K562 (cell line): ENCODE measurements at regions not wholly inside any gene's neighbourhood (a gene's known extent, or its start where the extent isn't known, plus 50 kb on each side); places are given as distances from the start of the nearest gene placed in this dataset.

Experiments
- TF ChIP-seq, protein P1 (sequence below): fragments of 450-650 bp; IDR thresholded peaks from 2 replicates; pipeline ENCODE4 v1.6.1; 2016; ENCODE audit warnings: mild to moderate bottlenecking, moderate library complexity
- TF ChIP-seq, protein P2 (sequence below): sonication (generic); formaldehyde crosslinking; IDR thresholded peaks from 2 replicates; pipeline ENCODE4 v1.9.0; 2022; ENCODE audit warnings: mild to moderate bottlenecking, missing genetic modification reagents

DNA sequence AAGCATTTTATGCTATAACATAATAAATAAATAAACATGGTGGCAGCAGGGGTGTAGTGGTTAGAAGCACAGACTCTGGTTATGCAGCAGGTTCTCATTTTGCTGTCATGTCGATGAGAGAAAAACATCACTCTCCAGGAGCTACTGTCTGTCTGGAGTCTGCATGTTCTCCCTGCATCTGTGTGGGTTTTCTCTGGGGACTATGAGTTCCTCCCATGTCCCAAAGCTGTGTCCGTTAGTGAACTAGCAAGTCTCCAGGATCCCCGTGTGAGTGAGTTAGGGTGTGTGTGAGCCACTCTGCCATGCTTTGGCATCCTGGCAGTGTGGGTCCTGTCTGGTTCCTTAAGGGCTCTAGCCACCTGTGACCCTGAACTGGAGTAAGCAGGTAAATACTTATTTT lies 585.6 kb upstream of the AGA start (continued):
- TF ChIP-seq, protein P1, sequence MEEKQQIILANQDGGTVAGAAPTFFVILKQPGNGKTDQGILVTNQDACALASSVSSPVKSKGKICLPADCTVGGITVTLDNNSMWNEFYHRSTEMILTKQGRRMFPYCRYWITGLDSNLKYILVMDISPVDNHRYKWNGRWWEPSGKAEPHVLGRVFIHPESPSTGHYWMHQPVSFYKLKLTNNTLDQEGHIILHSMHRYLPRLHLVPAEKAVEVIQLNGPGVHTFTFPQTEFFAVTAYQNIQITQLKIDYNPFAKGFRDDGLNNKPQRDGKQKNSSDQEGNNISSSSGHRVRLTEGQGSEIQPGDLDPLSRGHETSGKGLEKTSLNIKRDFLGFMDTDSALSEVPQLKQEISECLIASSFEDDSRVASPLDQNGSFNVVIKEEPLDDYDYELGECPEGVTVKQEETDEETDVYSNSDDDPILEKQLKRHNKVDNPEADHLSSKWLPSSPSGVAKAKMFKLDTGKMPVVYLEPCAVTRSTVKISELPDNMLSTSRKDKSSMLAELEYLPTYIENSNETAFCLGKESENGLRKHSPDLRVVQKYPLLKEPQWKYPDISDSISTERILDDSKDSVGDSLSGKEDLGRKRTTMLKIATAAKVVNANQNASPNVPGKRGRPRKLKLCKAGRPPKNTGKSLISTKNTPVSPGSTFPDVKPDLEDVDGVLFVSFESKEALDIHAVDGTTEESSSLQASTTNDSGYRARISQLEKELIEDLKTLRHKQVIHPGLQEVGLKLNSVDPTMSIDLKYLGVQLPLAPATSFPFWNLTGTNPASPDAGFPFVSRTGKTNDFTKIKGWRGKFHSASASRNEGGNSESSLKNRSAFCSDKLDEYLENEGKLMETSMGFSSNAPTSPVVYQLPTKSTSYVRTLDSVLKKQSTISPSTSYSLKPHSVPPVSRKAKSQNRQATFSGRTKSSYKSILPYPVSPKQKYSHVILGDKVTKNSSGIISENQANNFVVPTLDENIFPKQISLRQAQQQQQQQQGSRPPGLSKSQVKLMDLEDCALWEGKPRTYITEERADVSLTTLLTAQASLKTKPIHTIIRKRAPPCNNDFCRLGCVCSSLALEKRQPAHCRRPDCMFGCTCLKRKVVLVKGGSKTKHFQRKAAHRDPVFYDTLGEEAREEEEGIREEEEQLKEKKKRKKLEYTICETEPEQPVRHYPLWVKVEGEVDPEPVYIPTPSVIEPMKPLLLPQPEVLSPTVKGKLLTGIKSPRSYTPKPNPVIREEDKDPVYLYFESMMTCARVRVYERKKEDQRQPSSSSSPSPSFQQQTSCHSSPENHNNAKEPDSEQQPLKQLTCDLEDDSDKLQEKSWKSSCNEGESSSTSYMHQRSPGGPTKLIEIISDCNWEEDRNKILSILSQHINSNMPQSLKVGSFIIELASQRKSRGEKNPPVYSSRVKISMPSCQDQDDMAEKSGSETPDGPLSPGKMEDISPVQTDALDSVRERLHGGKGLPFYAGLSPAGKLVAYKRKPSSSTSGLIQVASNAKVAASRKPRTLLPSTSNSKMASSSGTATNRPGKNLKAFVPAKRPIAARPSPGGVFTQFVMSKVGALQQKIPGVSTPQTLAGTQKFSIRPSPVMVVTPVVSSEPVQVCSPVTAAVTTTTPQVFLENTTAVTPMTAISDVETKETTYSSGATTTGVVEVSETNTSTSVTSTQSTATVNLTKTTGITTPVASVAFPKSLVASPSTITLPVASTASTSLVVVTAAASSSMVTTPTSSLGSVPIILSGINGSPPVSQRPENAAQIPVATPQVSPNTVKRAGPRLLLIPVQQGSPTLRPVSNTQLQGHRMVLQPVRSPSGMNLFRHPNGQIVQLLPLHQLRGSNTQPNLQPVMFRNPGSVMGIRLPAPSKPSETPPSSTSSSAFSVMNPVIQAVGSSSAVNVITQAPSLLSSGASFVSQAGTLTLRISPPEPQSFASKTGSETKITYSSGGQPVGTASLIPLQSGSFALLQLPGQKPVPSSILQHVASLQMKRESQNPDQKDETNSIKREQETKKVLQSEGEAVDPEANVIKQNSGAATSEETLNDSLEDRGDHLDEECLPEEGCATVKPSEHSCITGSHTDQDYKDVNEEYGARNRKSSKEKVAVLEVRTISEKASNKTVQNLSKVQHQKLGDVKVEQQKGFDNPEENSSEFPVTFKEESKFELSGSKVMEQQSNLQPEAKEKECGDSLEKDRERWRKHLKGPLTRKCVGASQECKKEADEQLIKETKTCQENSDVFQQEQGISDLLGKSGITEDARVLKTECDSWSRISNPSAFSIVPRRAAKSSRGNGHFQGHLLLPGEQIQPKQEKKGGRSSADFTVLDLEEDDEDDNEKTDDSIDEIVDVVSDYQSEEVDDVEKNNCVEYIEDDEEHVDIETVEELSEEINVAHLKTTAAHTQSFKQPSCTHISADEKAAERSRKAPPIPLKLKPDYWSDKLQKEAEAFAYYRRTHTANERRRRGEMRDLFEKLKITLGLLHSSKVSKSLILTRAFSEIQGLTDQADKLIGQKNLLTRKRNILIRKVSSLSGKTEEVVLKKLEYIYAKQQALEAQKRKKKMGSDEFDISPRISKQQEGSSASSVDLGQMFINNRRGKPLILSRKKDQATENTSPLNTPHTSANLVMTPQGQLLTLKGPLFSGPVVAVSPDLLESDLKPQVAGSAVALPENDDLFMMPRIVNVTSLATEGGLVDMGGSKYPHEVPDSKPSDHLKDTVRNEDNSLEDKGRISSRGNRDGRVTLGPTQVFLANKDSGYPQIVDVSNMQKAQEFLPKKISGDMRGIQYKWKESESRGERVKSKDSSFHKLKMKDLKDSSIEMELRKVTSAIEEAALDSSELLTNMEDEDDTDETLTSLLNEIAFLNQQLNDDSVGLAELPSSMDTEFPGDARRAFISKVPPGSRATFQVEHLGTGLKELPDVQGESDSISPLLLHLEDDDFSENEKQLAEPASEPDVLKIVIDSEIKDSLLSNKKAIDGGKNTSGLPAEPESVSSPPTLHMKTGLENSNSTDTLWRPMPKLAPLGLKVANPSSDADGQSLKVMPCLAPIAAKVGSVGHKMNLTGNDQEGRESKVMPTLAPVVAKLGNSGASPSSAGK = no peak
- TF ChIP-seq, protein P2, sequence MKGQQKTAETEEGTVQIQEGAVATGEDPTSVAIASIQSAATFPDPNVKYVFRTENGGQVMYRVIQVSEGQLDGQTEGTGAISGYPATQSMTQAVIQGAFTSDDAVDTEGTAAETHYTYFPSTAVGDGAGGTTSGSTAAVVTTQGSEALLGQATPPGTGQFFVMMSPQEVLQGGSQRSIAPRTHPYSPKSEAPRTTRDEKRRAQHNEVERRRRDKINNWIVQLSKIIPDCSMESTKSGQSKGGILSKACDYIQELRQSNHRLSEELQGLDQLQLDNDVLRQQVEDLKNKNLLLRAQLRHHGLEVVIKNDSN (CRISPR knock-in tag) = no peak
